ENCODE measurements at regions not wholly inside any gene's neighbourhood (a gene's known extent, or its start where the extent isn't known, plus 50 kb on each side); places are given as distances from the start of the nearest gene placed in this dataset.
A peak's percentile ranks its signal among the peaks of the same experiment; 100 is the strongest.

DNA sequence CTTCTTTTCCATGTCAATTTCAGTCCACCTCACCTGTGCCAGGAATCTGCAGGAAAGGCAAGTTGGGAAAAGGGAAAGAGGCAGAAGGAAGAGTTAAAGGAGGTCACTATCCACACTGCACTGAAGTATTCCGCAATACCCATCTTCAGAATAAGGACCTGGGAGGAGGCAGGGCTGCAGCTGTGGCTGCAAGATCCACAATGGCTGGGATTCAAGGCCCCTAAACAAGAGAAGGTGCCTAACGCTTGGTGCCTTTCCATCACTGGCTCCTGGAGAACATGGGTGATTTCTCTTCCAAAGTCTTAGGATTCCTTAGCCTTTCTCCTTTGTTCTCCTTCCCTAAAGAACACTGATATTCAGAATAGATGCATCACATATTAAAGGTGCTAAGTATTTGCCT lies 204.0 kb downstream of the GRIN2B start:
- H3K4me3 ChIP-seq = no peak overlapping the region
- H3K4me1 ChIP-seq = no peaks in the 10 kb centered on the region
- H3K9me3 ChIP-seq = no peaks in the 10 kb centered on the region
- no peaks in the 10 kb centered on the region for H3K36me3 ChIP-seq
- H3K27me3 ChIP-seq = no peaks in the 10 kb centered on the region
- no peak overlapping the region for H3K9ac ChIP-seq
- no peak overlapping the region for H3K27ac ChIP-seq
- no peak for TF ChIP-seq Cebpa-rat (IDR thresholded peaks at IDR 0.05)
- no peak overlapping the region for H3K4me2 ChIP-seq
- no peaks in the 10 kb centered on the region for H4K20me1 ChIP-seq

DNA sequence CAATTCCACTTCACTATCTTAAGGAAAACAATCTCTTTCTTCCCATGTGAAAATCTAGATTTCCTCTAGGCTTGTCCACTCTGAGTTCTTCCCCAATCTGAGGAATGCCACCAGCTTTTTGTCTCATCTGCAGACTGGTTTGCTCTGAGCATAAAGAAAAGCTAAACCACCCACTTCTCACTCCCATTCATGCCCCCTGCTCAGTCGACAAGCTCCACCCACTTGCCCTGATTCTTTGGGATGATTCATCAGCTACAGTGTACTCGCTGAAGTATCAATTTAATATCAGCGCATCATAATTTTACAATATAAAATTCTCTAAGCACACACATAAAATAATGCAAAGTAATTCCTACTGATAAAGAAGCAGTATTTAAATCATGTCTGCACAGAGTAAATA lies 209.1 kb downstream of the GRIN2B start:
- no peak overlapping the region for H3K27ac ChIP-seq
- no peaks in the 10 kb centered on the region for H3K4me1 ChIP-seq
- no peak for TF ChIP-seq Cebpa-rat (IDR thresholded peaks at IDR 0.05)
- no peaks in the 10 kb centered on the region for H3K27me3 ChIP-seq
- H3K9ac ChIP-seq = no peak overlapping the region
- H3K9me3 ChIP-seq = no peaks in the 10 kb centered on the region
- no peaks in the 10 kb centered on the region for H3K36me3 ChIP-seq
- H3K4me3 ChIP-seq = no peak overlapping the region
- no peaks in the 10 kb centered on the region for H4K20me1 ChIP-seq
- no peak overlapping the region for H3K4me2 ChIP-seq

DNA sequence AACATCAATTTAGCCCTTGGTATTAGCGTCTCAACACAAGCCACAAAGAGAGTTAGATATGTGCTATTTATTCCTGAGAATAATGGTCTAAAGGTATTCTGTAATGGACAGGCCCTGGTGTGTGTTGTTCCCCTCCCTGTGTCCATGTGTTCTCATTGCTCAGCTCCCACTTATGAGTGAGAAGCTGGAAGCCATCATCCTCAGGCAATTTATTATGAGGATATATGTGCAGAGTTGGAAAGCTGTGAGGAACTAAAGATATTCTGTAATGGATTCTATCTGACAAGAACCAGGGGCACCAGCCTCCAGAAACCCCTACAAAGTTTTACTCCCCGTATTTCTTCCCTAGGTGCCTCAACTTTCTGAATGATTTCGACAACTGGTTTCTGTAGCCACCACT lies 210.8 kb downstream of the GRIN2B start:
- H3K9me3 ChIP-seq = no peaks in the 10 kb centered on the region
- H3K4me1 ChIP-seq = no peaks in the 10 kb centered on the region
- no peaks in the 10 kb centered on the region for H4K20me1 ChIP-seq
- no peaks in the 10 kb centered on the region for H3K36me3 ChIP-seq
- H3K4me3 ChIP-seq = no peak overlapping the region
- no peak overlapping the region for H3K4me2 ChIP-seq
- no peak overlapping the region for H3K9ac ChIP-seq
- no peaks in the 10 kb centered on the region for H3K27me3 ChIP-seq
- no peak for TF ChIP-seq Cebpa-rat (IDR thresholded peaks at IDR 0.05)
- no peak overlapping the region for H3K27ac ChIP-seq

DNA sequence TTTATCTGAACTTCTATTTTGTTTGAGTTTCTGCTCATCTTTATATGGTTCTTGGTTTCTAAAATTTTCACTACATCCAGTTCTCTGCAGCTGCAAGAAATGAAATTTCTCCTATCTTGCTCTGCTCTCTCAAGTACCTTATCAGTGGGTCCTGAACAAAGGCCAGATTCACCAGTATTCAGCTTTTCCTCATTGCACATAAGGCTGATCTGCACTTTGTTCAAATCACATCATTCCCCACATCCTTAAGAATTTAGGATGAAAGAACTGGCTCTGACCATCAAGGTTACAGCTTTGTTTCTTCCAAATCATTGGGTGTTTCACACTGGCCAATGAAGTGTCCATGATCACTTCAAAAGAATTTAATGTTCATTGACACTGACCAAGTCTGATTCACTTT lies 211.4 kb downstream of the GRIN2B start:
- Histone ChIP-seq H4K20me1 (no peaks in the 10 kb centered on the region), H3K9me3 (no peaks in the 10 kb centered on the region), H3K9ac (no peak overlapping the region), H3K27ac (no peak overlapping the region), H3K4me1 (no peaks in the 10 kb centered on the region), H3K27me3 (no peaks in the 10 kb centered on the region), H3K4me2 (no peak overlapping the region), H3K36me3 (no peaks in the 10 kb centered on the region), H3K4me3 (no peak overlapping the region)
- no peak for TF ChIP-seq Cebpa-rat (IDR thresholded peaks at IDR 0.05)

DNA sequence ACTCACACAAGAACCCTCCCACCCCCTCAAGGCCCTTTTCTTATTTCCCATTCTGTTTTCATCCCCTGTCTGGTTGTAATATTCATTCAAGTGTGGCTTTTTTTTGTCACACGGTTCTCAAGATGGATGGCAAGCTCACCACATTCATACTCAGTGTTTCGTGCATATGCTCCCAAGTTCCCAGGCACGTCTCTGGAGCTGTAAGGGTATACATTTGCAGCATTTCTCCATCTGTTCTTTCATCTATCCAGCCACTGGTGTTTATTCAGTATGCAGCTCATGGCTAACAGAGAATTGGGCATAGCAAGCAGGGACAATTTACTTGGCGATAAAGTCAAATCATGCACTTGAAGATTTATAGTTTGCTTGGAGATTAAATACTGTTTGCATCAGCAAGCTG lies 212.1 kb downstream of the GRIN2B start:
- H3K9me3 ChIP-seq = no peaks in the 10 kb centered on the region
- no peak for TF ChIP-seq Cebpa-rat (IDR thresholded peaks at IDR 0.05)
- no peak overlapping the region for H3K4me3 ChIP-seq
- H3K27me3 ChIP-seq = no peaks in the 10 kb centered on the region
- H3K27ac ChIP-seq = no peak overlapping the region
- no peaks in the 10 kb centered on the region for H4K20me1 ChIP-seq
- no peak overlapping the region for H3K4me2 ChIP-seq
- no peaks in the 10 kb centered on the region for H3K4me1 ChIP-seq
- H3K36me3 ChIP-seq = no peaks in the 10 kb centered on the region
- no peak overlapping the region for H3K9ac ChIP-seq

DNA sequence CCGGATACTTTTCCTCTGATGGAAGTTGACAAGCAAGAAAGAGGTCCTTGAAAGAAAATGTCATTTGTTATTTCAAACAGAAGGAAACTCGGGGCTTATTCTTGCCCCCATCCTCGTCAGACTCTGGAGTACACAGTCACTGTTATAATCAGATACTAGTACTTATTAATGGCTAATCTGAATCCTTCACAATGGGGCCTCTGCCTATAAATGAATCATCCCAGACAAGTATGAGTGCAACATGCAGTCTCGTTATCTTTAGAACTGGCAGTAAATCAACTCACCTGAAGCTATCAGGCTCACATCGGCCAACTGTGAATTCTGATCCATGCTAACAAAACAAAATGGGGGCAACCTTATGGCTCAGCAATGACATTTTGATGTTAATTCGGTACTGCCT lies 216.7 kb downstream of the GRIN2B start:
- no peak overlapping the region for H3K27ac ChIP-seq
- H3K9me3 ChIP-seq = no peaks in the 10 kb centered on the region
- H3K27me3 ChIP-seq = no peaks in the 10 kb centered on the region
- no peak overlapping the region for H3K4me3 ChIP-seq
- H3K4me2 ChIP-seq = no peak overlapping the region
- H3K36me3 ChIP-seq = no peaks in the 10 kb centered on the region
- H4K20me1 ChIP-seq = no peaks in the 10 kb centered on the region
- no peak overlapping the region for H3K9ac ChIP-seq
- TF ChIP-seq Cebpa-rat (IDR thresholded peaks at IDR 0.05) = no peak
- no peaks in the 10 kb centered on the region for H3K4me1 ChIP-seq

DNA sequence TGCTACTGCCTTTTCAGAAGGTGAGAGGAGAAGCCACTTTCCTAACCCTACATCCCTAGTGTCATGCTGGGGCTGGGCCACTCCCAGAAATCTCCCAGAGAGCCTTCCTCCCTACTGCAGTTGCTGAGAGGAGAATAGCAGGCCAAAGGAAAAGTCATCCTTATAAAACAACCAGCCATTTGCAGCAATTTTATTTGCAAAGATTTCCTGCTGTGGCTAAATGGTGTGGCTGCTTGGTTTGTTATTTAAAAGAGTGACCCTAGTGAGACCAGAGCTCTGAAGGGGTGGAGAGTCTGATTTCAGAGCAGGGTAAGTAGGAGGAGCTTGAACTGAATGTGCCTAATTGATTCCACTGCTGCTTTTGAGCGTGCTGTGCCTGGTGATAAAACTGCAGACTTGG lies 232.0 kb downstream of the GRIN2B start:
- Histone ChIP-seq H3K36me3 (no peaks in the 10 kb centered on the region), H3K9ac (no peak overlapping the region), H3K4me1 (no peaks in the 10 kb centered on the region), H3K27me3 (no peaks in the 10 kb centered on the region), H3K4me3 (no peak overlapping the region), H3K4me2 (no peak overlapping the region), H4K20me1 (no peaks in the 10 kb centered on the region), H3K9me3 (no peaks in the 10 kb centered on the region), H3K27ac (no peak overlapping the region)
- TF ChIP-seq Cebpa-rat (IDR thresholded peaks at IDR 0.05) = no peak

DNA sequence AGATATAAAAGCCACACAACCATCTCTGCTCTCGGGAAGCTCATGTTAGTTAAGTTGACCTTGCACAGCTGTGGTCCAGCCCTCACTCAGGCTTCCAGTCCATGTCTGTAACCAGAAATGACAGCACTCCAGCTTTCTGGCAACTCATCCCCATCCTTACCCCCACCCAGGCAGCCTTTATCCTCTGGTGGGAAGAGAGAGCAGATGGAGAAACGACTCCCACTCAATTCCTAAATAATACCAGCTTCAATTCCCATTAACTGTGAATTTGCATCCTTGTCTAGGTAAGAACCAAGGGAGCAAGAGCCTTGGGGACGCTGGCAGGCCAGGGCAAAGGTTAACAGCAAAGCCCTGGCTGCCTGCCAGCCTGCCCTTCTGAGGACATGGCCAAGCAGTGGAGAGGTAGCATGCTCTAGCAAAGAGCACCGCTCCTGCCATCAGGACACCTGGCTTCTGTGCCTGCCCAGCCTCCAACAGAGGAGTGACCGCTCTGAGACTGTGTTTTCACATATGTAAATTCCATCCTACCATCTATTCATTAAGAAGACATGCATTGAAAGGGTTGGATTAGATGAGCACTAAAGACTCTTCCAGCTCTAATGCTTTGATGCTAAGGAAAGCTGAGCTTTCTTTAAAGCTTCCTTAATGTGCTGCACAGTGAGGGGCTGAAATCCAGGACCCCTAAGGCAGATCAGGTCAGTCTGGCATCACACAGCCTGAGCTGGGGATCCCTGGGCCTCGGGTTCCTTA lies 236.1 kb downstream of the GRIN2B start:
- Histone ChIP-seq H3K4me2 (no peak overlapping the region), H3K27ac (no peak overlapping the region), H3K9ac (no peak overlapping the region), H3K9me3 (no peaks in the 10 kb centered on the region), H4K20me1 (no peaks in the 10 kb centered on the region), H3K27me3 (no peaks in the 10 kb centered on the region), H3K36me3 (no peaks in the 10 kb centered on the region), H3K4me1 (no peaks in the 10 kb centered on the region), H3K4me3 (no peak overlapping the region)
- no peak for TF ChIP-seq Cebpa-rat (IDR thresholded peaks at IDR 0.05)

DNA sequence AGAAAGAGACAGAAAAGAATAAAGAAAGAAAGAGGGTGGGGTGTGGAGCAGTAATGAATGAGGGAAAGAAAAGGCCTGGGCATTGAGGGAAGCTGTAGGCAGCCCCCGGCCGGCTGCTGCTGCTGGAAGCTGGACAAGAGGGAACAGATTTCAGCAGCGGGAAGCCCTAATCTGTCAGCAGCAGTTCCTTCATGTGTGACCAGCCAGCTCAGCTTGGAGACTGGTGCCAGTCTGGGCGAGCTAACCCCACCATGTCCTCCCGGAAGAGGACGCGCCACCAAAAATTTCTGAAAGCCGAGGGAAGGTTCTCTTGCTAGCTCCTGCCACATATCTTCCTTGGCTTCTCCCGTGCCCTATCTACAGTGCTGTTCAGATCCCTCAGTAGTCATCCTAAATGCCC lies 236.8 kb downstream of the GRIN2B start:
- Histone ChIP-seq H3K27ac (no peak overlapping the region), H3K4me1 (peaks cover 4% of the 10 kb centered on the region), H3K9me3 (no peaks in the 10 kb centered on the region), H3K36me3 (no peaks in the 10 kb centered on the region), H3K4me2 (no peak overlapping the region), H3K4me3 (no peak overlapping the region), H4K20me1 (no peaks in the 10 kb centered on the region), H3K27me3 (no peaks in the 10 kb centered on the region), H3K9ac (no peak overlapping the region)
- TF ChIP-seq Cebpa-rat (IDR thresholded peaks at IDR 0.05) = no peak

DNA sequence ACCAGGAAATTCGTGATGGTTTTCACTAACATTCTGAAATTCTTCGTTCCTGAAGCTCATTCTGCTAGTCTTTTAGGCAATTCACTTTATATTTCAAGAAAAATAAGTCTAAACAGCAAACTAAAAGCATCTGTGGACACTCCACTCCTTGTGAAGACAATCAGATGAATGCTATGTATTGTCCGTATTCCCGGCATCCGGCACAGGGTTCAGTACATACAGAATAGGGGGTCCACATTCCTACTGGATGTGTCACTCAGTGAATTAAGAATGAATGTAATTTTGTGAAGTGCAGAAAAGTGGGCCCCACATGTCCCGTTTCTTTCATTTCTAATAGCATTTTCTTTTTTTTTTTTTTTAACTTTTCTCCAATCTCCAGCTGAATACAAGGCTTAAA lies 241.3 kb downstream of the GRIN2B start:
- Histone ChIP-seq H3K9me3 (no peaks in the 10 kb centered on the region), H4K20me1 (no peaks in the 10 kb centered on the region), H3K9ac (no peak overlapping the region), H3K27me3 (no peaks in the 10 kb centered on the region), H3K4me1 (peaks cover 14% of the 10 kb centered on the region), H3K4me3 (no peak overlapping the region), H3K36me3 (no peaks in the 10 kb centered on the region), H3K27ac (no peak overlapping the region), H3K4me2 (peak overlapping the region; percentile 8; the same call in 1 of the 2 replicates)
- TF ChIP-seq Cebpa-rat (IDR thresholded peaks at IDR 0.05) = no peak

DNA sequence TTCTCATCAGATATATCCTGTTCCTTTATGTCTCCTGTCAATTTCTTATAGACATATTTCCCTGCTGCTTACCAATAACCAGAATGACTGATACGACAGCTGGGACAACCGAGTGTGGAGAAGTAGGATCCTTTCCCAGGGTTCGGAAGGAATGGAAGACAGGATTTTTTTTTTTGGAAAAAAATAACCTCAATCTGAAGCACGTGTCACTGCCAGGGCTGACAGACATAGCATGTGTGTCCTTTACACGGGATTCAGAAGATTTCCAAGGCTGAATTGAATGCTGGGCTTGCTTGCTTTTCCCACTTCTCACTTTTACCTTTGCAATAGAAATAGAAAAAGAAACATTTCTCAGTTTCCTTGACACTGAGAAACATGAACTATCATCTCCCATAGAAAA lies 245.7 kb downstream of the GRIN2B start:
- Histone ChIP-seq H3K4me1 (peaks cover 14% of the 10 kb centered on the region), H3K4me2 (no peak overlapping the region), H3K9me3 (no peaks in the 10 kb centered on the region), H3K27me3 (no peaks in the 10 kb centered on the region), H4K20me1 (no peaks in the 10 kb centered on the region), H3K9ac (no peak overlapping the region), H3K27ac (no peak overlapping the region), H3K36me3 (no peaks in the 10 kb centered on the region), H3K4me3 (no peak overlapping the region)
- TF ChIP-seq Cebpa-rat (IDR thresholded peaks at IDR 0.05) = no peak
